GM23338 (cell line): ENCODE measurements at regions not wholly inside any gene's neighbourhood (a gene's known extent, or its start where the extent isn't known, plus 50 kb on each side); places are given as distances from the start of the nearest gene placed in this dataset.

Experiments used
- ATAC-seq: fragments of 200-7000 bp; cut with Tn5 transposase; 3 replicates; pipeline ENCODE4 v1.9.1; 2020
- DNase-seq: peaks from one replicate; pipeline ENCODE4 v3.0.0-alpha.2; 2015; ENCODE audit warnings: low spot score
- H2AFZ ChIP-seq: fragments of 200-600 bp; sonication (generic); 2 replicates; pipeline ENCODE4 v1.8.0; 2016; ENCODE audit warnings: antibody characterized with exemption, mild to moderate bottlenecking, moderate library complexity
- H3F3A ChIP-seq: fragments of 200-600 bp; sonication (generic); replicated peaks from 2 replicates; pipeline ENCODE4 v1.8.0; 2017; ENCODE audit warnings: antibody characterized with exemption, mixed run types, low read depth
- H3K27ac ChIP-seq: fragments of 200-600 bp; sonication (generic); 2 replicates; pipeline ENCODE4 v1.6.1; 2016; ENCODE audit warnings: low read depth
- H3K27me3 ChIP-seq: fragments of 200-600 bp; sonication (generic); 2 replicates; pipeline ENCODE4 v1.8.0; 2016; ENCODE audit warnings: mild to moderate bottlenecking, mixed run types, moderate library complexity; ENCODE audit not compliant: insufficient read depth
- H3K36me3 ChIP-seq: fragments of 200-600 bp; sonication (generic); 2 replicates; pipeline ENCODE4 v1.8.0; 2016; ENCODE audit warnings: mild to moderate bottlenecking; ENCODE audit not compliant: insufficient read depth
- H3K4me1 ChIP-seq: fragments of 200-600 bp; sonication (generic); 2 replicates; pipeline ENCODE4 v1.8.0; 2016; ENCODE audit warnings: mild to moderate bottlenecking, moderate library complexity; ENCODE audit not compliant: insufficient read depth
- H3K4me2 ChIP-seq: fragments of 200-600 bp; sonication (generic); 2 replicates; pipeline ENCODE4 v1.7.1; 2017; ENCODE audit warnings: mixed run types
- H3K4me3 ChIP-seq: fragments of 200-600 bp; sonication (generic); 2 replicates; pipeline ENCODE4 v1.6.1; 2016; ENCODE audit warnings: mixed run types
- H3K79me2 ChIP-seq: fragments of 200-600 bp; sonication (generic); replicated peaks from 2 replicates; pipeline ENCODE4 v1.8.0; 2017; ENCODE audit warnings: mild to moderate bottlenecking; ENCODE audit not compliant: insufficient read depth
- H3K9me2 ChIP-seq: fragments of 200-600 bp; sonication (generic); 2 replicates; pipeline ENCODE4 v1.8.0; 2017; ENCODE audit not compliant: insufficient read depth
- H4K20me1 ChIP-seq: fragments of 200-600 bp; sonication (generic); replicated peaks from 2 replicates; pipeline ENCODE4 v1.8.0; 2017; ENCODE audit warnings: mild to moderate bottlenecking; ENCODE audit not compliant: insufficient read depth
- H3K27ac Mint-ChIP-seq: 2 replicates; pipeline ENCODE4 v1.8.0; 2020; ENCODE audit warnings: inconsistent platforms, mild to moderate bottlenecking, moderate library complexity, mixed read lengths
- H3K27me3 Mint-ChIP-seq: 3 replicates; pipeline ENCODE4 v1.8.0; 2022; ENCODE audit warnings: low read depth, mild to moderate bottlenecking, moderate library complexity, mixed read lengths, inconsistent platforms; ENCODE audit not compliant: insufficient read depth, poor library complexity
- H3K36me3 Mint-ChIP-seq: 3 replicates; pipeline ENCODE4 v1.8.0; 2021; ENCODE audit warnings: low read depth, mild to moderate bottlenecking, inconsistent platforms, moderate library complexity, mixed read lengths
- H3K4me1 Mint-ChIP-seq: 3 replicates; pipeline ENCODE4 v1.8.0; 2020; ENCODE audit warnings: mild to moderate bottlenecking, inconsistent platforms, mixed read lengths
- H3K4me3 Mint-ChIP-seq: 3 replicates; pipeline ENCODE4 v1.8.0; 2021; ENCODE audit warnings: moderate library complexity, mild to moderate bottlenecking, inconsistent platforms, mixed read lengths
- H3K9me3 Mint-ChIP-seq: 3 replicates; pipeline ENCODE4 v1.8.0; 2020; ENCODE audit warnings: moderate library complexity, mild to moderate bottlenecking, inconsistent platforms, mixed read lengths
- CREB1 ChIP-seq: fragments of 250-450 bp; sonication (Bioruptor Pico); IDR thresholded peaks from 2 replicates; pipeline ENCODE4 v1.5.0; 2020; ENCODE audit warnings: low read depth, mild to moderate bottlenecking, moderate library complexity
- EZH2phosphoT487 ChIP-seq: fragments of 200-600 bp; sonication (generic); IDR thresholded peaks from one replicate; pipeline ENCODE4 v1.8.1; 2018; ENCODE audit warnings: antibody characterized with exemption; ENCODE audit not compliant: unreplicated experiment
- NANOG ChIP-seq: IDR thresholded peaks from 2 replicates; pipeline ENCODE4 v1.6.1; 2016; ENCODE audit warnings: antibody characterized with exemption, borderline replicate concordance
- POLR2AphosphoS5 ChIP-seq: IDR thresholded peaks from 2 replicates; pipeline ENCODE4 v1.6.1; 2016; ENCODE audit warnings: antibody characterized with exemption, low read depth
- STAT1 ChIP-seq: IDR thresholded peaks from one replicate; pipeline ENCODE4 v1.6.1; 2016; ENCODE audit warnings: antibody characterized with exemption; ENCODE audit not compliant: unreplicated experiment
- ZNF114 ChIP-seq: fragments of 250-450 bp; sonication (Bioruptor Pico); IDR thresholded peaks from 2 replicates; pipeline ENCODE4 v1.5.0; 2020; ENCODE audit warnings: mild to moderate bottlenecking, moderate library complexity
- TF ChIP-seq, protein P1 (sequence below): fragments of 250-450 bp; sonication (Bioruptor Pico); IDR thresholded peaks from 2 replicates; pipeline ENCODE4 v1.5.0; 2020; ENCODE audit warnings: mild to moderate bottlenecking, moderate library complexity

DNA sequence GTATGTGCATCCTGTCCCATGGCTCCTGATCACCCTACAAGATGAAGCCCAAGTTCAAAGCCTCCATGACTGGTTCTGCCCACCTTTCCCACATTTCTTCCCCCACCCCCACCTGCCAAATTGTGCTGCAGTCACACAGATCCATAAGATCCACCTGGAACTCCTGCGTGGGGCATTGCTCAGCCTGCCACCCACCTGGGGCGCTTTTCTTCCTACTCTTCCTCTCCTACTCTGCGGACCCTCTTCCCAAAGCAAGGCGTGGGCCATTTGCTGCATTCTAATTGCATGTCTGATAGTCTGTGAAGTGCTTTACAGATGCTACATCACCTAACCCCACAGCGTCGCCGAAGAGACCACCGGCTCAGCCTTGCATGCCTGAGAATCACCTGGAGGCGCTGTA is 402.4 kb upstream of the ID2 start:
- peaks cover 2% of the 10 kb centered on the region; the same call in 2 of the 3 replicates for H3K4me1 Mint-ChIP-seq
- H3K4me3 ChIP-seq = no peak overlapping the region
- no peak for ATAC-seq

More for the DNA sequence above, 402.4 kb upstream of the ID2 start:
- Histone ChIP-seq H3K36me3 (no peaks in the 10 kb centered on the region), H4K20me1 (no peaks in the 10 kb centered on the region), H3K27me3 (no peaks in the 10 kb centered on the region), H3K9me2 (peaks cover 4% of the 10 kb centered on the region; the same call in 1 of the 2 replicates), H2AFZ (no peak overlapping the region), H3K4me1 (no peaks in the 10 kb centered on the region), H3K27ac (no peak overlapping the region), H3K79me2 (no peaks in the 10 kb centered on the region), H3K4me2 (no peak overlapping the region), H3F3A (no peaks in the 10 kb centered on the region)
- Mint-ChIP-seq H3K36me3 (no peaks in the 10 kb centered on the region), H3K9me3 (no peaks in the 10 kb centered on the region; the same call in 2 of the 3 replicates), H3K4me3 (no peak overlapping the region), H3K27me3 (peaks cover 2% of the 10 kb centered on the region), H3K27ac (no peak overlapping the region)
- TF ChIP-seq, protein P1, sequence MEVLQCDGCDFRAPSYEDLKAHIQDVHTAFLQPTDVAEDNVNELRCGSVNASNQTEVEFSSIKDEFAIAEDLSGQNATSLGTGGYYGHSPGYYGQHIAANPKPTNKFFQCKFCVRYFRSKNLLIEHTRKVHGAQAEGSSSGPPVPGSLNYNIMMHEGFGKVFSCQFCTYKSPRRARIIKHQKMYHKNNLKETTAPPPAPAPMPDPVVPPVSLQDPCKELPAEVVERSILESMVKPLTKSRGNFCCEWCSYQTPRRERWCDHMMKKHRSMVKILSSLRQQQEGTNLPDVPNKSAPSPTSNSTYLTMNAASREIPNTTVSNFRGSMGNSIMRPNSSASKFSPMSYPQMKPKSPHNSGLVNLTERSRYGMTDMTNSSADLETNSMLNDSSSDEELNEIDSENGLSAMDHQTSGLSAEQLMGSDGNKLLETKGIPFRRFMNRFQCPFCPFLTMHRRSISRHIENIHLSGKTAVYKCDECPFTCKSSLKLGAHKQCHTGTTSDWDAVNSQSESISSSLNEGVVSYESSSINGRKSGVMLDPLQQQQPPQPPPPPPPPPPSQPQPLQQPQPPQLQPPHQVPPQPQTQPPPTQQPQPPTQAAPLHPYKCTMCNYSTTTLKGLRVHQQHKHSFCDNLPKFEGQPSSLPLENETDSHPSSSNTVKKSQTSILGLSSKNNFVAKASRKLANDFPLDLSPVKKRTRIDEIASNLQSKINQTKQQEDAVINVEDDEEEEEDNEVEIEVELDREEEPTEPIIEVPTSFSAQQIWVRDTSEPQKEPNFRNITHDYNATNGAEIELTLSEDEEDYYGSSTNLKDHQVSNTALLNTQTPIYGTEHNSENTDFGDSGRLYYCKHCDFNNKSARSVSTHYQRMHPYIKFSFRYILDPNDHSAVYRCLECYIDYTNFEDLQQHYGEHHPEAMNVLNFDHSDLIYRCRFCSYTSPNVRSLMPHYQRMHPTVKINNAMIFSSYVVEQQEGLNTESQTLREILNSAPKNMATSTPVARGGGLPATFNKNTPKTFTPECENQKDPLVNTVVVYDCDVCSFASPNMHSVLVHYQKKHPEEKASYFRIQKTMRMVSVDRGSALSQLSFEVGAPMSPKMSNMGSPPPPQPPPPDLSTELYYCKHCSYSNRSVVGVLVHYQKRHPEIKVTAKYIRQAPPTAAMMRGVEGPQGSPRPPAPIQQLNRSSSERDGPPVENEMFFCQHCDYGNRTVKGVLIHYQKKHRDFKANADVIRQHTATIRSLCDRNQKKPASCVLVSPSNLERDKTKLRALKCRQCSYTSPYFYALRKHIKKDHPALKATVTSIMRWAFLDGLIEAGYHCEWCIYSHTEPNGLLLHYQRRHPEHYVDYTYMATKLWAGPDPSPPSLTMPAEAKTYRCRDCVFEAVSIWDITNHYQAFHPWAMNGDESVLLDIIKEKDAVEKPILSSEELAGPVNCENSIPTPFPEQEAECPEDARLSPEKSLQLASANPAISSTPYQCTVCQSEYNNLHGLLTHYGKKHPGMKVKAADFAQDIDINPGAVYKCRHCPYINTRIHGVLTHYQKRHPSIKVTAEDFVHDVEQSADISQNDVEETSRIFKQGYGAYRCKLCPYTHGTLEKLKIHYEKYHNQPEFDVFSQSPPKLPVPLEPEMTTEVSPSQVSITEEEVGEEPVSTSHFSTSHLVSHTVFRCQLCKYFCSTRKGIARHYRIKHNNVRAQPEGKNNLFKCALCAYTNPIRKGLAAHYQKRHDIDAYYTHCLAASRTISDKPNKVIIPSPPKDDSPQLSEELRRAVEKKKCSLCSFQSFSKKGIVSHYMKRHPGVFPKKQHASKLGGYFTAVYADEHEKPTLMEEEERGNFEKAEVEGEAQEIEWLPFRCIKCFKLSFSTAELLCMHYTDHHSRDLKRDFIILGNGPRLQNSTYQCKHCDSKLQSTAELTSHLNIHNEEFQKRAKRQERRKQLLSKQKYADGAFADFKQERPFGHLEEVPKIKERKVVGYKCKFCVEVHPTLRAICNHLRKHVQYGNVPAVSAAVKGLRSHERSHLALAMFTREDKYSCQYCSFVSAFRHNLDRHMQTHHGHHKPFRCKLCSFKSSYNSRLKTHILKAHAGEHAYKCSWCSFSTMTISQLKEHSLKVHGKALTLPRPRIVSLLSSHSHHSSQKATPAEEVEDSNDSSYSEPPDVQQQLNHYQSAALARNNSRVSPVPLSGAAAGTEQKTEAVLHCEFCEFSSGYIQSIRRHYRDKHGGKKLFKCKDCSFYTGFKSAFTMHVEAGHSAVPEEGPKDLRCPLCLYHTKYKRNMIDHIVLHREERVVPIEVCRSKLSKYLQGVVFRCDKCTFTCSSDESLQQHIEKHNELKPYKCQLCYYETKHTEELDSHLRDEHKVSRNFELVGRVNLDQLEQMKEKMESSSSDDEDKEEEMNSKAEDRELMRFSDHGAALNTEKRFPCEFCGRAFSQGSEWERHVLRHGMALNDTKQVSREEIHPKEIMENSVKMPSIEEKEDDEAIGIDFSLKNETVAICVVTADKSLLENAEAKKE (CRISPR knock-in tag) = no peak
- TF ChIP-seq CREB1 (CRISPR knock-in tag) (no peak), EZH2phosphoT487 (no peak), ZNF114 (CRISPR knock-in tag) (no peak), POLR2AphosphoS5 (no peak), NANOG (no peak), STAT1 (no peak)
- no peak for DNase-seq
